ENCODE measurements at regions not wholly inside any gene's neighbourhood (a gene's known extent, or its start where the extent isn't known, plus 50 kb on each side); places are given as distances from the start of the nearest gene placed in this dataset.
"Not testable (repeated sequence)": the region's sequence is repeated elsewhere in the genome, so short reads cannot be mapped to it uniquely, and the experiment has no call there.

DNA sequence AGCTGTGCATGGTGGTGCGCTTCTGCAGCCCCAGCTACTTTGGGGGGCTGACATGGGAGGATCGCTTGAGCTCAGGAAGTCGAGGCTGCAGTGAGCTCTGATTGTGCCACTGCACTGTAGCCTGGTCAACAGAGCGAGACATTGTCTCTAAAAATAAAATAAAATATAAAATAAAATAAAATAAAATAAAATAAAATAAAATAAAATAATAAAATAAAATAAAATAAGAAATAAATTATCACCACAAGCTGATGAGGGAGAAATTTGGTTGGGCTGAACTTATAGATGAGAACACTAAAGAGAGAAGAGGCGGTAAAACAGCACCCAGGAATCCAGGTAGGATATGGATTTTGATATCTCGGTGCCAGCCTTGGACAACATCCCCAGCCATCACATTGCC lies 933.7 kb downstream of the NLGN4X start:
- no peaks in the 10 kb centered on the region for H3K27me3 ChIP-seq
- H3K4me3 ChIP-seq (ENCODE audit: low read depth, low read length): no peak overlapping the region
- no peaks in the 10 kb centered on the region for H3K9me3 ChIP-seq
- H3K4me1 ChIP-seq: no peaks in the 10 kb centered on the region
- TF ChIP-seq, protein P1, sequence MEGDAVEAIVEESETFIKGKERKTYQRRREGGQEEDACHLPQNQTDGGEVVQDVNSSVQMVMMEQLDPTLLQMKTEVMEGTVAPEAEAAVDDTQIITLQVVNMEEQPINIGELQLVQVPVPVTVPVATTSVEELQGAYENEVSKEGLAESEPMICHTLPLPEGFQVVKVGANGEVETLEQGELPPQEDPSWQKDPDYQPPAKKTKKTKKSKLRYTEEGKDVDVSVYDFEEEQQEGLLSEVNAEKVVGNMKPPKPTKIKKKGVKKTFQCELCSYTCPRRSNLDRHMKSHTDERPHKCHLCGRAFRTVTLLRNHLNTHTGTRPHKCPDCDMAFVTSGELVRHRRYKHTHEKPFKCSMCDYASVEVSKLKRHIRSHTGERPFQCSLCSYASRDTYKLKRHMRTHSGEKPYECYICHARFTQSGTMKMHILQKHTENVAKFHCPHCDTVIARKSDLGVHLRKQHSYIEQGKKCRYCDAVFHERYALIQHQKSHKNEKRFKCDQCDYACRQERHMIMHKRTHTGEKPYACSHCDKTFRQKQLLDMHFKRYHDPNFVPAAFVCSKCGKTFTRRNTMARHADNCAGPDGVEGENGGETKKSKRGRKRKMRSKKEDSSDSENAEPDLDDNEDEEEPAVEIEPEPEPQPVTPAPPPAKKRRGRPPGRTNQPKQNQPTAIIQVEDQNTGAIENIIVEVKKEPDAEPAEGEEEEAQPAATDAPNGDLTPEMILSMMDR (IDR thresholded peaks at IDR 0.05; ENCODE audit: low read depth, low read length): no peak
- no peak for DNase-seq
- no peaks in the 10 kb centered on the region for H3K36me3 ChIP-seq

DNA sequence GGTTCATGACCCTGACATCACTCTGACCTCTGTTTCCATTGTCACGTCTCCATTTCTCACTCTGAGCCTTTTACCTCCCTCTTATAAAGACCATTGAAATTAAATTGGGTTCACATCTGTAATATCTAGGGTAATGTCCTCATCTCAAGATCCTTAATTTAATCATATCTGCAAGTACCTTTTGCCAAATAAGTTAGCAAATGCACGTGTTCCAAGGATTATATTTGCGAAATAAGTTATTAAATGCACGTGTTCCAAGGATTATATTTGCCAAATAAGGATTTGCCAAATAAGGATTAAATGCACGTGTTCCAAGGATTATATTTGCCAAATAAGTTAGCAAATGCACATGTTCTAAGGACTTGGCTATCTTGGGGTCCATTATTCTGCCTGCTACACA lies 938.0 kb downstream of the NLGN4X start:
- Histone ChIP-seq H3K36me3 (no peaks in the 10 kb centered on the region), H3K9me3 (no peaks in the 10 kb centered on the region), H3K27me3 (no peaks in the 10 kb centered on the region), H3K4me1 (no peaks in the 10 kb centered on the region), H3K4me3 (ENCODE audit: low read depth, low read length) (no peak overlapping the region)
- DNase-seq: no peak
- TF ChIP-seq, protein P1 (IDR thresholded peaks at IDR 0.05; ENCODE audit: low read depth, low read length): no peak

DNA sequence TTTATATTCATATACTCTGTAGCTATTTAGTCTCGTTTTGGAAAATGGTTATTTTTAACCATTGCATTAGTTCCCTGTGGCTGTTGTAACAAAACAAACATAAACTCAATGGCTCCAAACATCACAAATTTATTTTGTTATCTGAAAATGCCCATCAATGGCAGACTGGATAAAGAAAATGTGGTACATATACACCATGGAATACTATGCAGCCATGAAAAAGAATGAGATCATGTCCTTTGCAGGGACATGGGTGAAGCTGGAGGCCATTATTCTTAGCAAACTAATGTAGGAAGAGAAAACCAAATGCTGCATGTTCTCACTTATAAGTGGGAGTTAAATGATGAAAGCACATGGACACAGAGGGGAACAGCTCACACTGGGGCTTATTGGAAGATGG lies 938.7 kb downstream of the NLGN4X start:
- H3K36me3 ChIP-seq; DNase-seq; H3K4me1 ChIP-seq; H3K4me3 ChIP-seq (ENCODE audit: low read depth, low read length); H3K27me3 ChIP-seq; H3K9me3 ChIP-seq: not testable (repeated sequence)

DNA sequence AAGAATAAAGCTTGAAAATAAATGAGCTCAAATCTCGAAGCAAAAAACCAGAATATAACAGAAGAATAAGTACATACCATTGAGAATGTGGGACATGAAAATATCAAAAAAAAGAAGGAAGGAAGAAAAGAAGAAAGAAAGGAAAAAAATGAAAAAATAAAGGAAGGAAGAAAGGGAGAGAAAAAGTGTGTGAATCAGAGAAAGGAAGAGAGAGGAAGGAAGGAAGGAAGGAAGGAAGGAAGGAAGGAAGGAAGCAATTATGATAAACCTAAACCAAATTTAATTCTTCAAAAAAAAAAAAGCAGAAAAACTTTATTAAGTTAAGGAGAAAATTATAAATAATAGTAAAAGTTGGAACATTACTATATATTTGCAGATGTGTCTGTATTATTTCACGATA lies 949.8 kb downstream of the NLGN4X start:
- no peaks in the 10 kb centered on the region for H3K36me3 ChIP-seq
- no peaks in the 10 kb centered on the region for H3K9me3 ChIP-seq
- H3K4me1 ChIP-seq: no peaks in the 10 kb centered on the region
- DNase-seq: no peak
- TF ChIP-seq, protein P1 (IDR thresholded peaks at IDR 0.05; ENCODE audit: low read depth, low read length): no peak
- H3K27me3 ChIP-seq: no peaks in the 10 kb centered on the region
- no peak overlapping the region for H3K4me3 ChIP-seq (ENCODE audit: low read depth, low read length)

DNA sequence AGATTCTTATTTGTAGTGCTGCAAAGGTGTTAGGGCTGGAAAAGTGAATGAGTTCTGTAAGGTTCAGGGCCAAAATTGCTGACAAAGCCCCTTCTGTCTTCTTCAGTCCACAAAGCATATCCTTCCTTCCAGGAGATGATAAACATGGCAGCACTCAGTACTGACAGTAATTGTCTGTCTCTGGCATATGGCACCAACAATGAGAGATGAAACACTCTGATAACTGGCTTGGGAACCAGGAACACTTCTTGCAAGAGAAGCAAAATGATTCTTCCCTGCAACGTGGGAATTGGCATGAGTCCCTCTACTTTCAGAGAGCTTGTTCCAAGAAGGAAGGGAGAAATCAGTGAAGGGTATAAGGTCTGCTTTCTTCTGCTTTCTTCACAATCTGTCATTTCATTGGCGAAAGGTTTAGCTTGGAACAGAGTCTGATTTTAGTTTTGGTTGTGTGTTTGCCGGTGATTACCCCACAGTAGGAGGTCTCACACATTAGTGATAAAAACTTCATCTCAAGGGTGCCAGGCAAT lies 963.3 kb downstream of the NLGN4X start:
- Histone ChIP-seq H3K9me3 (no peaks in the 10 kb centered on the region), H3K27me3 (no peaks in the 10 kb centered on the region), H3K4me1 (no peaks in the 10 kb centered on the region), H3K4me3 (ENCODE audit: low read depth, low read length) (no peak overlapping the region), H3K36me3 (no peaks in the 10 kb centered on the region)
- TF ChIP-seq, protein P1 (IDR thresholded peaks at IDR 0.05; ENCODE audit: low read depth, low read length): no peak
- no peak for DNase-seq

DNA sequence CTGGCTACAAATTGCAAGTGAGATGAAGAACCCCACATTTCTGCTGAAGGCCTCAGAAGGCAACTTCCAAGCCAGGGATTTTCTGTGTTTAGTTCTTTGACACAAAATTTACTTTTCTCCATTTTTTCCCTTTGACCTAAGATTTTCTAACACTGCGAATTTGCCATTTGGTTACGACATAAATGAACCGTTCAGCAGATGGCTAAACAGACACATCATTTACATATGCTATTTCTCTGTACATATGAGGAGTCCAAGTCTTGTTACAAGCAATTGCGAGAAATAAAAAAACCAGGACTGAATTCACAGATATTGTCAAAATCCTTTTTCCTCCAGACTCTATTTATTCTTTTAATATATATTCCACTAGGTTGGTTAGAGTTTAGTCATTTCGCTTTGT lies 978.6 kb downstream of the NLGN4X start:
- Histone ChIP-seq H3K27me3 (no peaks in the 10 kb centered on the region), H3K4me3 (ENCODE audit: low read depth, low read length) (no peak overlapping the region), H3K36me3 (no peaks in the 10 kb centered on the region), H3K9me3 (no peaks in the 10 kb centered on the region), H3K4me1 (no peaks in the 10 kb centered on the region)
- TF ChIP-seq, protein P1 (IDR thresholded peaks at IDR 0.05; ENCODE audit: low read depth, low read length): no peak
- DNase-seq: no peak

Measured in BE2C (cell line).